HG03064 (cell line): ENCODE measurements at regions not wholly inside any gene's neighbourhood (a gene's known extent, or its start where the extent isn't known, plus 50 kb on each side); places are given as distances from the start of the nearest gene placed in this dataset.

Source experiments
- ATAC-seq: cut with Tn5 transposase; IDR thresholded peaks from one replicate; pipeline ENCODE4 v1.9.1; 2021; ENCODE audit warnings: low read depth; ENCODE audit not compliant: unreplicated experiment

GRCh38 chr4:65773636-65774035, 103.3 kb upstream of the EPHA5 start:
- ATAC-seq, result no peak

- ATAC-seq, result no peak
Observed at GRCh38 chr4:65747386-65747785, 77.1 kb upstream of the EPHA5 start.

- ATAC-seq, result no peak
Observed at GRCh38 chr4:65738134-65738533, 67.8 kb upstream of the EPHA5 start.

GRCh38 chr4:65737672-65738071, 67.4 kb upstream of the EPHA5 start:
- no peak for ATAC-seq

- no peak for ATAC-seq
Observed at GRCh38 chr4:65724973-65725372, 54.7 kb upstream of the EPHA5 start.
